ENCODE measurements at regions not wholly inside any gene's neighbourhood (a gene's known extent, or its start where the extent isn't known, plus 50 kb on each side); places are given as distances from the start of the nearest gene placed in this dataset.

DNA sequence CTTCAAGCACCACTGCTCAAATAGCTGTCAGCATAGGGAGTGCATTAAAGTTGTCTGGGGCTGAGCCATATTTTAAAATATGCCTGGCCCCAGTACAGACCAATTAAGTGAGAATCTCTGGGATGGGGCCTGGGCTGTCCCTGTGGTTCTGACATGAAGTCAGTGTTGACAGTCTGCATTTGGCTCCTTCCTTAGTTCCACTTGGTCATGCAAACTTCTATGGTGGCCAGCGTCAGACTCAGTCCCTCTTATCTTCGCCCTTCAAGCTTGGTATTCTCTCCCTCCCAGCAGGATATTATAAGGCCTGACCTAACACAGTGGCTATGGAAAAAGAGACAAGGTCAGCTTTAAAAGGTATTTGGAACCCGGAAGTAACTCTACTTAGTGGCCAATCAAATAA lies 177.2 kb downstream of the PMP22 start:
- DNase-seq (ENCODE audit: low spot score): no peak
- H3K27me3 ChIP-seq: no peaks in the 10 kb centered on the region
- H3K36me3 ChIP-seq: no peaks in the 10 kb centered on the region
- peaks cover 0 to 5% of the 10 kb centered on the region in 2 donors for H3K9me3 ChIP-seq
- H3K4me1 ChIP-seq: peaks cover 0 to 8% of the 10 kb centered on the region in 2 donors
- peak overlapping the region in 1 of 2 donors; percentile 49 for H3K27ac ChIP-seq
- H3K4me3 ChIP-seq: no peak overlapping the region
- TF ChIP-seq, protein P1, sequence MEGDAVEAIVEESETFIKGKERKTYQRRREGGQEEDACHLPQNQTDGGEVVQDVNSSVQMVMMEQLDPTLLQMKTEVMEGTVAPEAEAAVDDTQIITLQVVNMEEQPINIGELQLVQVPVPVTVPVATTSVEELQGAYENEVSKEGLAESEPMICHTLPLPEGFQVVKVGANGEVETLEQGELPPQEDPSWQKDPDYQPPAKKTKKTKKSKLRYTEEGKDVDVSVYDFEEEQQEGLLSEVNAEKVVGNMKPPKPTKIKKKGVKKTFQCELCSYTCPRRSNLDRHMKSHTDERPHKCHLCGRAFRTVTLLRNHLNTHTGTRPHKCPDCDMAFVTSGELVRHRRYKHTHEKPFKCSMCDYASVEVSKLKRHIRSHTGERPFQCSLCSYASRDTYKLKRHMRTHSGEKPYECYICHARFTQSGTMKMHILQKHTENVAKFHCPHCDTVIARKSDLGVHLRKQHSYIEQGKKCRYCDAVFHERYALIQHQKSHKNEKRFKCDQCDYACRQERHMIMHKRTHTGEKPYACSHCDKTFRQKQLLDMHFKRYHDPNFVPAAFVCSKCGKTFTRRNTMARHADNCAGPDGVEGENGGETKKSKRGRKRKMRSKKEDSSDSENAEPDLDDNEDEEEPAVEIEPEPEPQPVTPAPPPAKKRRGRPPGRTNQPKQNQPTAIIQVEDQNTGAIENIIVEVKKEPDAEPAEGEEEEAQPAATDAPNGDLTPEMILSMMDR (IDR thresholded peaks at IDR 0.05): no peak

DNA sequence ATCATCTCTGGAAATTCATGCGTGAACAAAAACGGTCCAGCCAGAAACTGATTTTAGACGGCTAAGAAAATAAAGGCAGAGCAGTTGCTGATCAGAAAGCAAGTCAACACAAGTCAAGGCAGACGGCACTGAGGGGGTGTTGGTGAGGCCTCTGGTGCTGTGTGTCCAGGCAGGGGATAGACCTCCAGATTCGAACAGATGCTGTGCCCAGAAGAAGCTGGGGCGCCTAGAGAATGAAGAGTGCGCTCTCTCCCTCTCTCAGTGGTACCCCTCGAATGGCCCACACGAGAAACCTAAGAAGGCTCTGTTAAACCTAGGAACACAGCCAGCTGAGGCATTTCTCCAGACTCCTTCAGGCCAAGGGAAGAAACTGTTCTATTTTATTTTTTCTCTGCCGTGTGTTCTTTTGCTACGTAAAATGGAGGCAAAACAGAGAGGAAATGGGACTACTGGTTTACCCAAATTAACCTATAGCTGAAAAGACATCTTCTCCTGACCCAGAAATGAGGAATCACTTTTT lies 178.3 kb downstream of the PMP22 start:
- Histone ChIP-seq H3K36me3 (no peaks in the 10 kb centered on the region), H3K9me3 (peaks cover 0 to 5% of the 10 kb centered on the region in 2 donors), H3K27ac (no peak overlapping the region), H3K4me1 (peaks cover 0 to 11% of the 10 kb centered on the region in 2 donors), H3K27me3 (no peaks in the 10 kb centered on the region), H3K4me3 (no peak overlapping the region)
- DNase-seq (ENCODE audit: low spot score): no peak
- TF ChIP-seq, protein P1 (IDR thresholded peaks at IDR 0.05): no peak

DNA sequence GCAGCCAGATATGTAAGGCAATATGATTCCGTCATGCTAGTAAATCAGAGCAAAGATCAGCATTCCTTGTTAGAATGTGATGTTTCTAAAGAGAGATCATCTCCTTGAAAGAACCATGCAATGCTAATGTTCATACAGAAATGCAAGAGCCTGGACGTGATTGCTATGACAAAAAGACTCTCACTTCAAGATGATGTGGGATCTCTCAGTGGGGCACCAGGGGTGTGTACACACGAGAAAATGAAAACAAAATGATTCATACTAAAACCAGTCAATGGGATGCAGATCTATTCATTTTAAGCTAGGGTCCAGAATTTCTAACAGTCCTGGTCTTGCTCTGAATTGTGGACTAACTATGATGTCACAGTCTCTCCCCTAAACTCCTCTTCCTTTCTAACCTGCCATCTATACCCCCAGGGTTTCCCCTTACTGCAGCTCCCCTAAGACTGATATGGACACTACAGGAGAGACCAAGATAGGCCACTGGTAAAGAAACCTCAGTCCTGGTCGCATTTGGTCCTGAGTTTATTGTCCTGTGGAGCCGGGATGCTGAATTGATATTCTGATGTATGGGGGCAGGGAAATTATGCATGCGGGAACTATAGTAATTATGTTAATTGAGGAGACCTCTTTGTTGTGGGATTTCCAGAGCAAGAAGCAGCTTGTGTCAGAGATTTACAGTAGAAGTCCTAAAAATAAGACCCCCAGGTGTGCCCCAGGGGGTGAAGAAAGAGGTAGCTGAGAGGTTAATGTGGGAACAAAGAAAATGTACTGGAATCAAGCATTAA lies 179.0 kb downstream of the PMP22 start:
- no peak for DNase-seq (ENCODE audit: low spot score)
- no peaks in the 10 kb centered on the region for H3K36me3 ChIP-seq
- H3K27ac ChIP-seq: no peak overlapping the region
- H3K4me3 ChIP-seq: no peak overlapping the region
- peaks cover 0 to 11% of the 10 kb centered on the region in 2 donors for H3K4me1 ChIP-seq
- no peaks in the 10 kb centered on the region for H3K27me3 ChIP-seq
- TF ChIP-seq, protein P1 (IDR thresholded peaks at IDR 0.05): no peak
- H3K9me3 ChIP-seq: peaks cover 0 to 3% of the 10 kb centered on the region in 2 donors

DNA sequence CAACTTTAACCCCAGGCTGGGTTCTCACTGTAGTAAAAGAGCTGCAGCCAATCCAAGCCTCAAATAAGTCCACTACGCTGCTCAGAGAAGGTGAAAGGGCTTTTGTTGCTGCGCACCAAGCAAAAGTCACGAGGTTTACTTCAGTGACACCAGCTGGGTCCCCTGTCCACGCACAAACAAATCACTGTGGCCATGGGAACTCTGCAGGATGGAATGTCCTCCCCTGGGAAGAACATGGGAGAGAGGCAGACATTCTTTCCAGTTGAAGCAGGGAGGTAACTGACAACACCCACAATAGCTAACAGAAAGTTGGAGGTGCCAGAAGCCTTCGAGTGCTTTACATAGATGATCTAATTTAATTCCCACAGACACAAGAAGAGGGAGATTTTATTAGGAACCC lies 181.9 kb downstream of the PMP22 start:
- H3K9me3 ChIP-seq: no peaks in the 10 kb centered on the region
- TF ChIP-seq, protein P1 (IDR thresholded peaks at IDR 0.05): no peak
- no peak overlapping the region for H3K4me3 ChIP-seq
- no peak for DNase-seq (ENCODE audit: low spot score)
- peaks cover 0 to 11% of the 10 kb centered on the region in 2 donors for H3K4me1 ChIP-seq
- H3K27ac ChIP-seq: no peak overlapping the region
- H3K36me3 ChIP-seq: no peaks in the 10 kb centered on the region
- no peaks in the 10 kb centered on the region for H3K27me3 ChIP-seq

DNA sequence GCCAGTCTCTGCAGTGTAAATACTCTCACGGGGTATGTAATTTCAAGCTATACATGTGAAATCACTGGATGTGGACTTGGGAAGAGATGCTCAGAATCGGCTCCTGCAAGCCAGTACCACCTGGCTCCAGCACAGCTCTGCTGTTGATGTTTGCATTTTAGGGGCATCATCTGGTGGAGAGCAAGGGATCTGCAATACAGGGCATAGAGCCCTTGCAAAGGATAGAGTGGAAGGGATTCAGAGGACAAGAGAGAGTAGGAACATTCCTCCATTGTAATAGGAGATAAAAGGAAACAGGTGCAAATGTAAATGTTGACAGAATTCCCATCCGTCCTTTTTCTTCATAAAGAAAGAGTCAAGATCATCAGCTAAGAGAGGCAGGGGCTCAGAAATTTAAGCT lies 184.1 kb downstream of the PMP22 start:
- no peaks in the 10 kb centered on the region for H3K27me3 ChIP-seq
- peaks cover 0 to 11% of the 10 kb centered on the region in 2 donors for H3K4me1 ChIP-seq
- H3K27ac ChIP-seq: no peak overlapping the region
- no peak for DNase-seq (ENCODE audit: low spot score)
- no peaks in the 10 kb centered on the region for H3K9me3 ChIP-seq
- no peaks in the 10 kb centered on the region for H3K36me3 ChIP-seq
- TF ChIP-seq, protein P1 (IDR thresholded peaks at IDR 0.05): no peak
- H3K4me3 ChIP-seq: no peak overlapping the region
